K562 (cell line): ENCODE measurements at regions not wholly inside any gene's neighbourhood (a gene's known extent, or its start where the extent isn't known, plus 50 kb on each side); places are given as distances from the start of the nearest gene placed in this dataset.

Experiments used
- ATAC-seq: fragments of 200-7000 bp; cut with Tn5 transposase; 3 replicates; pipeline ENCODE4 v1.9.1; 2020; ENCODE audit warnings: moderate library complexity
- BruUV-seq: library from RNA; stranded (reverse); fragments of 400-500 nt; replicated peaks from 2 replicates; lab custom pipeline; 2021; lab: Mats Ljungman, UMichigan
- CTCF ChIA-PET: fragments of 300-600 bp; formaldehyde crosslinking; extraction: SDS; loops from one replicate; lab custom pipeline; 2021; ENCODE audit warnings: low intra/inter-chr PET ratio; lab: Yijun Ruan, JAX
- POLR2A ChIA-PET: fragments of 300-600, 350-650 bp; sonication (Branson Sonifier 250); formaldehyde crosslinking; extraction: SDS; loops from one replicate; lab custom pipeline; 2021; ENCODE audit warnings: antibody characterized with exemption, inconsistent platforms; lab: Yijun Ruan, JAX
- DNase-seq, 4 experiments: peaks; one replicate each; pipeline versions ENCODE4 v3.0.0 to v3.0.0-alpha.2; 2011 to 2018; ENCODE audit warnings: low spot score in 3 of 4, mixed read lengths in 3 of 4; ENCODE audit errors: extremely low read depth in 1 of 4
- FAIRE-seq: peaks from 2 replicates; lab custom pipeline; 2011; peaks lifted over from hg19 to GRCh38; lab: Jason Lieb, UNC
- H2AFZ ChIP-seq: 2 replicates; pipeline ENCODE4 v1.6.0; 2011; ENCODE audit warnings: low read depth, low read length, control low read depth, inconsistent platforms
- H3K27ac ChIP-seq: fragments of 200-600 bp; 3 replicates; pipeline ENCODE4 v1.8.0; 2011; ENCODE audit warnings: low read depth, mild to moderate bottlenecking, control low read depth, inconsistent platforms, low read length, moderate library complexity, mixed read lengths; ENCODE audit errors: extremely low read depth
- H3K27me3 ChIP-seq, 2 experiments: fragments of 300-600 bp in 1 of 2; 2 replicates in 1 of 2; 3 replicates in 1 of 2; pipeline versions ENCODE4 v1.6.0 to v1.8.0; 2011; ENCODE audit warnings: inconsistent platforms in 2 of 2, low read length in 2 of 2, mild to moderate bottlenecking in 1 of 2, mixed read lengths in 1 of 2, moderate library complexity in 1 of 2; ENCODE audit not compliant: control insufficient read depth in 2 of 2, insufficient read depth in 2 of 2
- H3K36me3 ChIP-seq: fragments of 300-600 bp; 3 replicates; pipeline ENCODE4 v1.8.0; 2011; ENCODE audit warnings: mild to moderate bottlenecking, low read length, inconsistent platforms; ENCODE audit not compliant: control insufficient read depth, insufficient read depth
- H3K4me1 ChIP-seq, 2 experiments: fragments of 200-600 bp in 1 of 2; replicated peaks in 1 of 2; 2 replicates in 1 of 2; 3 replicates in 1 of 2; pipeline versions ENCODE4 v1.5.1 to v1.8.0; 2011; ENCODE audit warnings: inconsistent platforms in 2 of 2, low read length in 2 of 2, mild to moderate bottlenecking in 1 of 2, mixed read lengths in 1 of 2, moderate library complexity in 1 of 2; ENCODE audit not compliant: control insufficient read depth in 2 of 2, insufficient read depth in 2 of 2
- H3K4me2 ChIP-seq: 2 replicates; pipeline ENCODE4 v1.6.1; 2011; ENCODE audit warnings: low read length, control low read depth, inconsistent platforms, mixed read lengths; ENCODE audit not compliant: insufficient read depth
- H3K4me3 ChIP-seq: fragments of 200-600 bp; sonication (generic), shearing (Covaris generic); 2 replicates; pipeline ENCODE4 v1.5.1; 2016; ENCODE audit warnings: control low read depth, inconsistent platforms
- H3K79me2 ChIP-seq: fragments of 200-600 bp; 3 replicates; pipeline ENCODE4 v1.8.0; 2011; ENCODE audit warnings: low read length, inconsistent platforms; ENCODE audit not compliant: control insufficient read depth, insufficient read depth
- H3K9ac ChIP-seq, 2 experiments: 2 replicates each; pipeline versions ENCODE4 v1.6.0 to v1.6.1; 2011; ENCODE audit warnings: low read depth in 2 of 2, low read length in 2 of 2, control low read depth in 1 of 2, inconsistent platforms in 1 of 2, mild to moderate bottlenecking in 1 of 2, mixed read lengths in 1 of 2; ENCODE audit not compliant: insufficient read depth in 1 of 2
- H3K9me1 ChIP-seq: one replicate; pipeline ENCODE4 v1.6.0; 2011; ENCODE audit warnings: inconsistent platforms, mild to moderate bottlenecking, low read length, moderate library complexity; ENCODE audit not compliant: control insufficient read depth, insufficient read depth
- H3K9me3 ChIP-seq: replicated peaks from 2 replicates; pipeline ENCODE4 v1.5.1; 2011; ENCODE audit warnings: low read depth, low read length, inconsistent platforms; ENCODE audit not compliant: control insufficient read depth, insufficient read depth
- H4K20me1 ChIP-seq: replicated peaks from 2 replicates; pipeline ENCODE4 v1.6.1; 2011; ENCODE audit warnings: low read length, inconsistent platforms, mixed read lengths; ENCODE audit not compliant: control insufficient read depth, insufficient read depth
- ATF1 ChIP-seq, 2 experiments: fragments of 450-650 bp in 1 of 2; IDR thresholded peaks; 2 replicates each; pipeline ENCODE4 v1.6.1; 2016; ENCODE audit warnings: missing compliant biosample characterization in 1 of 2, missing genetic modification characterization in 1 of 2
- BMI1 ChIP-seq: fragments of 150-350 bp; IDR thresholded peaks from 2 replicates; pipeline ENCODE4 v1.6.1; 2014; ENCODE audit warnings: low read length
- CXXC5 ChIP-seq: fragments of 250-450 bp; sonication (Bioruptor Pico); IDR thresholded peaks from 2 replicates; pipeline ENCODE4 v1.8.0; 2022; ENCODE audit warnings: inconsistent platforms, mild to moderate bottlenecking, moderate library complexity
- PURB ChIP-seq: sonication (generic); formaldehyde crosslinking; IDR thresholded peaks from 2 replicates; pipeline ENCODE4 v1.9.0; 2021; ENCODE audit warnings: low read depth, mild to moderate bottlenecking, missing genetic modification reagents
- RBM39 ChIP-seq: fragments of 200-400 bp; formaldehyde crosslinking; optimal IDR thresholded peaks from 2 replicates; pipeline ENCODE3; 2018; ENCODE audit warnings: low read depth, low read length
- SIN3A ChIP-seq, 2 experiments: fragments of 150-350 bp in 1 of 2; IDR thresholded peaks; 2 replicates each; pipeline ENCODE4 v1.6.1; 2011 to 2016; ENCODE audit warnings: borderline replicate concordance in 2 of 2, low read depth in 2 of 2, low read length in 2 of 2, mild to moderate bottlenecking in 2 of 2, moderate library complexity in 2 of 2; ENCODE audit not compliant: control insufficient read depth in 1 of 2
- SRSF9 ChIP-seq: fragments of 200-400 bp; formaldehyde crosslinking; IDR thresholded peaks from 2 replicates; pipeline ENCODE4 v1.6.1; 2017; ENCODE audit warnings: low read depth, low read length, borderline replicate concordance
- YBX1 ChIP-seq: fragments of 450-650 bp; IDR thresholded peaks from 2 replicates; pipeline ENCODE4 v1.7.1; 2016; ENCODE audit warnings: mild to moderate bottlenecking
- ZFP30 ChIP-seq: fragments of 250-450 bp; sonication (Bioruptor Pico); IDR thresholded peaks from 2 replicates; pipeline ENCODE4 v1.8.0; 2022; ENCODE audit warnings: moderate library complexity, mild to moderate bottlenecking, inconsistent platforms, borderline replicate concordance
- ZNF263 ChIP-seq: sonication (generic); formaldehyde crosslinking; IDR thresholded peaks from 2 replicates; pipeline ENCODE4 v1.8.0; 2022; ENCODE audit warnings: mild to moderate bottlenecking, missing genetic modification reagents, borderline replicate concordance
- ZNF561 ChIP-seq: fragments of 450-650 bp; formaldehyde crosslinking; conservative IDR thresholded peaks from 2 replicates; pipeline ENCODE4 v1.4.0; 2020; ENCODE audit warnings: mild to moderate bottlenecking, moderate library complexity
- WGBS: fragments of 100-300 bp; shearing (Covaris generic); methylation state at CpG from one replicate; pipeline ENCODE4 v1.1.6; 2016; ENCODE audit warnings: low coverage, mixed read lengths; ENCODE audit not compliant: insufficient coverage; ENCODE audit errors: missing lambda C conversion rate; 5-methylcytosine and 5-hydroxymethylcytosine counted together
- in situ Hi-C: fragments of 300-500 bp; cut with MboI; formaldehyde crosslinking; loops from 4 replicates; pipeline ENCODE4 v1.15.0; 2018; ENCODE audit warnings: inconsistent platforms, mixed read lengths
- intact Hi-C: fragments of 100-400 bp; cut with micrococcal nuclease; formaldehyde crosslinking; loops from 2 replicates; pipeline ENCODE4 v1.14.2; 2022
- TF ChIP-seq, protein P1 (sequence below): fragments of 450-650 bp; IDR thresholded peaks from 2 replicates; pipeline ENCODE4 v1.7.1; 2018; ENCODE audit warnings: mild to moderate bottlenecking, low read depth; ENCODE audit not compliant: partially characterized antibody
- TF ChIP-seq, protein P2 (sequence below): fragments of 250-450 bp; sonication (Bioruptor Pico); IDR thresholded peaks from 2 replicates; pipeline ENCODE4 v1.8.0; 2021; ENCODE audit warnings: moderate library complexity, mild to moderate bottlenecking, inconsistent platforms
- TF ChIP-seq, protein P3 (sequence below): sonication (generic); formaldehyde crosslinking; IDR thresholded peaks from 2 replicates; pipeline ENCODE4 v1.5.0; 2020; ENCODE audit warnings: missing genetic modification reagents

DNA sequence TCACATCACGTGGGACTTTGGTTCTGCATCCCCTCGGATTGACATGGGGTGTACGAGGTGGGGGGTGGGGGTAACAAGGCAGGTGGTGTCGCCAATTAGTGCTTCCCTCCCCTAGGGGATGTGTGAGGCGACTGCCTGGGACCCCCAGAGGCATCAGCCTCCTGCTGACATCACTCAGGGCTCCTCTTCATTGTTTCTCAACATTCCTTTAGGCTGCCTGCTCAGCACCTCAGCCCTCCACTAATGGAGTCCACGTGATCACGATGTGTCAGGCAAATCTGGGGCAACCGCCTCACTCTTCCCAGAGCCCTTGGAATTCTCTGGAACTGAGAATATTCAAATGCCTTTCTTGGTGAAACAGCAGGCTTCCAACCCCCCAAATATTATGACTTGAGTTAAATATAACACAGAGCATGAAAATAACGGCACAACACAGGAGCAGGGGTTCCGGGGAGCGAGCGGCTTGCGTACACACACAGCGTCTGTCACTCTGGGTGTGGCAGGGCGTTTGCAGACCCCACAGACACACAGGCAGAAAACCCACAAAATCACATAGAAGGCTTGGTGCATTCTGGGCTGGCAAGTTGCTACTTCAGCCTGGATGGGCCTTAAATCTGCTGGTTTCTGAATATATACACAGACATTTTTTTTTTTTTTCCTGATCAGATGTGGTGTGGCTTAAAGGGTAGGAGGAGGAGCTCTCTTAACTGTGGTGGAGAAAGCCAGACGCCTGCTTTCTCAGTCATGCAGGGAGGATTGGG lies 170.1 kb upstream of the CADM1 start (continued):
- TF ChIP-seq SIN3A (IDR thresholded peaks at IDR 0.05; ENCODE audit: borderline replicate concordance in 2 of 2, control insufficient read depth in 1 of 2, low read depth in 2 of 2, low read length in 2 of 2) (no peak), ZNF263 (no peak), ZFP30 (CRISPR knock-in tag) (no peak), ZNF561 (no peak), PURB (CRISPR knock-in tag) (no peak), CXXC5 (CRISPR knock-in tag) (no peak)
- TF ChIP-seq, protein P1, sequence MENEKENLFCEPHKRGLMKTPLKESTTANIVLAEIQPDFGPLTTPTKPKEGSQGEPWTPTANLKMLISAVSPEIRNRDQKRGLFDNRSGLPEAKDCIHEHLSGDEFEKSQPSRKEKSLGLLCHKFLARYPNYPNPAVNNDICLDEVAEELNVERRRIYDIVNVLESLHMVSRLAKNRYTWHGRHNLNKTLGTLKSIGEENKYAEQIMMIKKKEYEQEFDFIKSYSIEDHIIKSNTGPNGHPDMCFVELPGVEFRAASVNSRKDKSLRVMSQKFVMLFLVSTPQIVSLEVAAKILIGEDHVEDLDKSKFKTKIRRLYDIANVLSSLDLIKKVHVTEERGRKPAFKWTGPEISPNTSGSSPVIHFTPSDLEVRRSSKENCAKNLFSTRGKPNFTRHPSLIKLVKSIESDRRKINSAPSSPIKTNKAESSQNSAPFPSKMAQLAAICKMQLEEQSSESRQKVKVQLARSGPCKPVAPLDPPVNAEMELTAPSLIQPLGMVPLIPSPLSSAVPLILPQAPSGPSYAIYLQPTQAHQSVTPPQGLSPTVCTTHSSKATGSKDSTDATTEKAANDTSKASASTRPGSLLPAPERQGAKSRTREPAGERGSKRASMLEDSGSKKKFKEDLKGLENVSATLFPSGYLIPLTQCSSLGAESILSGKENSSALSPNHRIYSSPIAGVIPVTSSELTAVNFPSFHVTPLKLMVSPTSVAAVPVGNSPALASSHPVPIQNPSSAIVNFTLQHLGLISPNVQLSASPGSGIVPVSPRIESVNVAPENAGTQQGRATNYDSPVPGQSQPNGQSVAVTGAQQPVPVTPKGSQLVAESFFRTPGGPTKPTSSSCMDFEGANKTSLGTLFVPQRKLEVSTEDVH = no peak

DNA sequence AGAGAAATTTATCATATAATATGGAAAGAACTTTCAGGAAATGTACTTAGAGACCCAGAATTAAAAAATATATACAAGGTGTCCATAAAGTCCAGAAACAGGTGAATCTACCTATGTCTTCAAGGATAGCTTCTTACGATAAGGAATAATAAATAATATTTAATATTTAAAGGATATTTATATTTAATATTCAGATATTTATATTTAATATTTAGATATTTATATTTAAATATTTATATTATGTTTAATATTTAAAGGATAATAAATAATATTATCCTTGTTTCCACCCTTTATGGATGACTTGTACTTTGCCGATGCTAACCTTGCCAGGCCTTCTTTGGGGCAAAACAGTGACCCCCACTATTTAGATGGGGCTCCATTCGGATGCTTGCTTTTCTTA lies 169.5 kb upstream of the CADM1 start:
- intact Hi-C loops (no loop called here), in situ Hi-C loops (no loop called here)
- H4K20me1 ChIP-seq = no peaks in the 10 kb centered on the region
- no peaks in the 10 kb centered on the region for H3K36me3 ChIP-seq
- no peak for DNase-seq
- CTCF ChIA-PET = no interaction called here
- no TSS peak for BruUV-seq
- WGBS = 0% methylated on average over 3 of the region's 3 CpGs
- H3K4me3 ChIP-seq = no peak overlapping the region
- H3K4me2 ChIP-seq = no peak overlapping the region
- H3K27me3 ChIP-seq = peaks cover 0 to 19% of the 10 kb centered on the region in 2 experiments; a peak in 2 of 5 replicates
- H3K27ac ChIP-seq = no peak overlapping the region
- H3K4me1 ChIP-seq = no peaks in the 10 kb centered on the region
- no peaks in the 10 kb centered on the region for H3K9me3 ChIP-seq
- FAIRE-seq = no peak
- H3K9me1 ChIP-seq = no peaks in the 10 kb centered on the region
- POLR2A ChIA-PET = no interaction called here
- ATAC-seq = no peak
- no peaks in the 10 kb centered on the region for H3K79me2 ChIP-seq
- TF ChIP-seq ATF1 (CRISPR knock-in tag; IDR thresholded peaks at IDR 0.05) = no peak
- no peak for TF ChIP-seq ATF1 (tag; IDR thresholded peaks at IDR 0.05)
- no peak for TF ChIP-seq YBX1
- TF ChIP-seq BMI1 = no peak
- TF ChIP-seq SRSF9 = no peak
- TF ChIP-seq, protein P2, sequence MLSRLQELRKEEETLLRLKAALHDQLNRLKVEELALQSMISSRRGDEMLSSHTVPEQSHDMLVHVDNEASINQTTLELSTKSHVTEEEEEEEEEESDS (CRISPR knock-in tag) = no peak
- TF ChIP-seq RBM39 = no peak
- TF ChIP-seq, protein P3, sequence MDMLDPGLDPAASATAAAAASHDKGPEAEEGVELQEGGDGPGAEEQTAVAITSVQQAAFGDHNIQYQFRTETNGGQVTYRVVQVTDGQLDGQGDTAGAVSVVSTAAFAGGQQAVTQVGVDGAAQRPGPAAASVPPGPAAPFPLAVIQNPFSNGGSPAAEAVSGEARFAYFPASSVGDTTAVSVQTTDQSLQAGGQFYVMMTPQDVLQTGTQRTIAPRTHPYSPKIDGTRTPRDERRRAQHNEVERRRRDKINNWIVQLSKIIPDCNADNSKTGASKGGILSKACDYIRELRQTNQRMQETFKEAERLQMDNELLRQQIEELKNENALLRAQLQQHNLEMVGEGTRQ (CRISPR knock-in tag) = no peak
- TF ChIP-seq, all 486 proteins: peak for 0
- Histone ChIP-seq H2AFZ (no peak overlapping the region), H3K9ac (no peak overlapping the region)
